GM12878 (cell line): ENCODE measurements at regions not wholly inside any gene's neighbourhood (a gene's known extent, or its start where the extent isn't known, plus 50 kb on each side); places are given as distances from the start of the nearest gene placed in this dataset.

Experiments used
- ATAC-seq: fragments of 200-7000 bp; cut with Tn5 transposase; 3 replicates; pipeline ENCODE4 v1.9.1; 2020; ENCODE audit warnings: mild to moderate bottlenecking, moderate library complexity
- BruUV-seq: library from RNA; stranded (reverse); fragments of 400-500 nt; replicated peaks from 2 replicates; lab custom pipeline; 2021; lab: Mats Ljungman, UMichigan
- CTCF ChIA-PET: fragments of 300-600 bp; sonication (Branson Sonifier 250); formaldehyde crosslinking; extraction: SDS; loops from one replicate; lab custom pipeline; 2021; ENCODE audit warnings: inconsistent platforms; lab: Yijun Ruan, JAX
- POLR2A ChIA-PET: fragments of 350-600 bp; formaldehyde crosslinking; extraction: SDS; loops from one replicate; lab custom pipeline; 2021; ENCODE audit warnings: inconsistent platforms; lab: Charles Lee
- RAD21 ChIA-PET: fragments of 300-600 bp; sonication (Branson Sonifier 250); formaldehyde crosslinking; loops from one replicate; lab custom pipeline; 2023; ENCODE audit warnings: antibody characterized with exemption; ENCODE audit not compliant: unreplicated experiment; lab: Charles Lee
- SMC1A ChIA-PET: fragments of 300-600 bp; sonication (Branson Sonifier 250); formaldehyde crosslinking; loops from one replicate; lab custom pipeline; 2023; ENCODE audit not compliant: unreplicated experiment, uncharacterized antibody; lab: Charles Lee
- DNase-seq: peaks from one replicate; pipeline ENCODE4 v3.0.0-alpha.2; 2011; ENCODE audit warnings: low read depth, low spot score
- FAIRE-seq: peaks from 3 replicates; lab custom pipeline; 2011; peaks lifted over from hg19 to GRCh38; lab: Jason Lieb, UNC
- H2AFZ ChIP-seq: 2 replicates; pipeline ENCODE4 v1.6.0; 2011; ENCODE audit warnings: low read depth, low read length, control low read depth; ENCODE audit not compliant: control insufficient read depth
- H3K27ac ChIP-seq: 2 replicates; pipeline ENCODE4 v1.5.1; 2011; ENCODE audit warnings: control low read depth; ENCODE audit not compliant: control insufficient read depth, insufficient read depth
- H3K27me3 ChIP-seq, 2 experiments: replicated peaks in 1 of 2; 2 replicates each; pipeline versions ENCODE4 v1.6.0 to v1.6.1; 2011; ENCODE audit warnings: low read length in 1 of 2; ENCODE audit not compliant: control insufficient read depth in 2 of 2, insufficient read depth in 2 of 2
- H3K36me3 ChIP-seq, 2 experiments: 2 replicates each; pipeline ENCODE4 v1.5.1; 2011; ENCODE audit warnings: low read length in 1 of 2; ENCODE audit not compliant: control insufficient read depth in 2 of 2, insufficient read depth in 2 of 2
- H3K4me1 ChIP-seq: 2 replicates; pipeline ENCODE4 v1.6.1; 2011; ENCODE audit warnings: mild to moderate bottlenecking, low read length, moderate library complexity, mixed read lengths; ENCODE audit not compliant: control insufficient read depth, insufficient read depth
- H3K4me2 ChIP-seq: 2 replicates; pipeline ENCODE4 v1.6.0; 2011; ENCODE audit warnings: control low read depth; ENCODE audit not compliant: control insufficient read depth, insufficient read depth
- H3K4me3 ChIP-seq: fragments of 200-600 bp; sonication (generic); 2 replicates; pipeline ENCODE4 v1.5.1; 2016
- H3K79me2 ChIP-seq: 2 replicates; pipeline ENCODE4 v1.6.0; 2011; ENCODE audit warnings: low read length; ENCODE audit not compliant: control insufficient read depth, insufficient read depth
- H3K9ac ChIP-seq: 2 replicates; pipeline ENCODE4 v1.8.0; 2011; ENCODE audit warnings: low read length, control low read depth, mixed read lengths; ENCODE audit not compliant: control insufficient read depth, insufficient read depth
- H3K9me3 ChIP-seq: replicated peaks from 3 replicates; pipeline ENCODE4 v1.5.1; 2011; ENCODE audit warnings: mild to moderate bottlenecking, low read length; ENCODE audit not compliant: control insufficient read depth, insufficient read depth
- H4K20me1 ChIP-seq: 2 replicates; pipeline ENCODE4 v1.6.0; 2011; ENCODE audit not compliant: control insufficient read depth, insufficient read depth
- BCLAF1 ChIP-seq: fragments of 450-650 bp; IDR thresholded peaks from 2 replicates; pipeline ENCODE4 v1.6.1; 2017; ENCODE audit warnings: antibody characterized with exemption, mild to moderate bottlenecking, moderate library complexity
- BRCA1 ChIP-seq: IDR thresholded peaks from 2 replicates; pipeline ENCODE4 v1.6.1; 2011; ENCODE audit warnings: low read depth, low read length, improper control_type of control experiment
- EGR1 ChIP-seq, 2 experiments: IDR thresholded peaks; 1 replicate in 1 of 2; 2 replicates in 1 of 2; pipeline ENCODE4 v1.6.1; 2011 to 2012; ENCODE audit warnings: low read depth in 2 of 2, low read length in 2 of 2, borderline replicate concordance in 1 of 2, mild to moderate bottlenecking in 1 of 2, moderate library complexity in 1 of 2
- ETV6 ChIP-seq, 2 experiments: fragments of 450-650 bp in 1 of 2; IDR thresholded peaks in 1 of 2; conservative IDR thresholded peaks in 1 of 2; 2 replicates each; pipeline ENCODE4 v1.6.1; 2014; ENCODE audit warnings: antibody characterized with exemption in 1 of 2, borderline replicate concordance in 1 of 2, low read depth in 1 of 2, mild to moderate bottlenecking in 1 of 2, moderate library complexity in 1 of 2
- FOXM1 ChIP-seq: IDR thresholded peaks from 2 replicates; pipeline ENCODE4 v1.6.1; 2012; ENCODE audit warnings: low read depth, mild to moderate bottlenecking, inconsistent platforms, low read length, moderate library complexity
- KAT2A ChIP-seq: conservative IDR thresholded peaks from 2 replicates; pipeline ENCODE4 v1.6.1; 2011; ENCODE audit warnings: low read depth, low read length; ENCODE audit not compliant: control insufficient read depth
- NFYB ChIP-seq: IDR thresholded peaks from 2 replicates; pipeline ENCODE4 v1.6.1; 2011; ENCODE audit warnings: low read depth, mild to moderate bottlenecking, low read length, improper control_type of control experiment, moderate library complexity; ENCODE audit not compliant: insufficient read depth
- SIN3A ChIP-seq: IDR thresholded peaks from 2 replicates; pipeline ENCODE4 v1.6.1; 2012; ENCODE audit warnings: low read depth, low read length, improper control_type of control experiment
- TCF12 ChIP-seq: IDR thresholded peaks from 2 replicates; pipeline ENCODE4 v1.6.1; 2011; ENCODE audit warnings: low read depth, mild to moderate bottlenecking, low read length
- TCF3 ChIP-seq: IDR thresholded peaks from 2 replicates; pipeline ENCODE4 v1.6.1; 2012; ENCODE audit warnings: low read depth, mild to moderate bottlenecking, low read length, borderline replicate concordance; ENCODE audit not compliant: insufficient read depth
- TCF7 ChIP-seq: IDR thresholded peaks from 2 replicates; pipeline ENCODE4 v1.6.1; 2014; ENCODE audit warnings: antibody characterized with exemption, borderline replicate concordance
- USF1 ChIP-seq: IDR thresholded peaks from 2 replicates; pipeline ENCODE4 v1.6.1; 2011; ENCODE audit warnings: borderline replicate concordance, low read depth, mild to moderate bottlenecking, moderate library complexity, mixed read lengths, low read length; ENCODE audit not compliant: insufficient read depth; ENCODE audit errors: extremely low read length
- WGBS: methylation state at CpG from one replicate; pipeline ENCODE4 v1.1.6; 2016; ENCODE audit warnings: low lambda C conversion rate; ENCODE audit not compliant: insufficient replicate concordance, insufficient coverage; ENCODE audit errors: missing lambda C conversion rate; 5-methylcytosine and 5-hydroxymethylcytosine counted together
- in situ Hi-C: fragments of 300-500 bp; cut with MboI; formaldehyde crosslinking; loops from 9 replicates; pipeline ENCODE4 v1.14.3; 2018; ENCODE audit warnings: mixed read lengths
- intact Hi-C: fragments of 100-400 bp; cut with micrococcal nuclease; formaldehyde crosslinking; loops from one replicate; pipeline ENCODE4 v1.14.2; 2022; ENCODE audit not compliant: unreplicated experiment
- TF ChIP-seq, protein P1 (sequence below): fragments of 450-650 bp; IDR thresholded peaks from 2 replicates; pipeline ENCODE4 v1.6.1; 2017; ENCODE audit warnings: mild to moderate bottlenecking, low read depth, inconsistent platforms; ENCODE audit not compliant: poor library complexity, severe bottlenecking

GRCh38 chr6:113050979-113051378, 703.8 kb downstream of the RFPL4B start:
- H3K4me3 ChIP-seq = no peak overlapping the region
- no peak overlapping the region for H3K4me2 ChIP-seq
- SMC1A ChIA-PET = no interaction called here
- H3K9me3 ChIP-seq = no peaks in the 10 kb centered on the region
- no peak overlapping the region for H3K27ac ChIP-seq
- H3K4me1 ChIP-seq = no peaks in the 10 kb centered on the region
- no peaks in the 10 kb centered on the region for H3K79me2 ChIP-seq
- RAD21 ChIA-PET = no interaction called here
- intact Hi-C loops (no loop called here), in situ Hi-C loops (no loop called here)
- no peak overlapping the region for H3K9ac ChIP-seq
- no peak overlapping the region for H2AFZ ChIP-seq
- no TSS peak for BruUV-seq
- WGBS = 48% methylated on average over 5 of the region's 5 CpGs
- FAIRE-seq (no peak), ATAC-seq (no peak), DNase-seq (no peak)
- H3K27me3 ChIP-seq = no peaks in the 10 kb centered on the region; a peak in 2 of 4 replicates
- no peaks in the 10 kb centered on the region for H3K36me3 ChIP-seq
- POLR2A ChIA-PET = no interaction called here
- CTCF ChIA-PET = no interaction called here
- no peaks in the 10 kb centered on the region for H4K20me1 ChIP-seq
- TF ChIP-seq, protein P1, sequence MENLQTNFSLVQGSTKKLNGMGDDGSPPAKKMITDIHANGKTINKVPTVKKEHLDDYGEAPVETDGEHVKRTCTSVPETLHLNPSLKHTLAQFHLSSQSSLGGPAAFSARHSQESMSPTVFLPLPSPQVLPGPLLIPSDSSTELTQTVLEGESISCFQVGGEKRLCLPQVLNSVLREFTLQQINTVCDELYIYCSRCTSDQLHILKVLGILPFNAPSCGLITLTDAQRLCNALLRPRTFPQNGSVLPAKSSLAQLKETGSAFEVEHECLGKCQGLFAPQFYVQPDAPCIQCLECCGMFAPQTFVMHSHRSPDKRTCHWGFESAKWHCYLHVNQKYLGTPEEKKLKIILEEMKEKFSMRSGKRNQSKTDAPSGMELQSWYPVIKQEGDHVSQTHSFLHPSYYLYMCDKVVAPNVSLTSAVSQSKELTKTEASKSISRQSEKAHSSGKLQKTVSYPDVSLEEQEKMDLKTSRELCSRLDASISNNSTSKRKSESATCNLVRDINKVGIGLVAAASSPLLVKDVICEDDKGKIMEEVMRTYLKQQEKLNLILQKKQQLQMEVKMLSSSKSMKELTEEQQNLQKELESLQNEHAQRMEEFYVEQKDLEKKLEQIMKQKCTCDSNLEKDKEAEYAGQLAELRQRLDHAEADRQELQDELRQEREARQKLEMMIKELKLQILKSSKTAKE = no peak
- TF ChIP-seq BRCA1 (no peak), TCF7 (no peak), FOXM1 (no peak), NFYB (no peak), SIN3A (no peak), TCF3 (no peak), BCLAF1 (no peak), EGR1 (IDR thresholded peaks at IDR 0.05; ENCODE audit: borderline replicate concordance in 1 of 2, low read depth in 2 of 2, low read length in 2 of 2) (no peak), KAT2A (no peak), TCF12 (no peak), ETV6 (conservative IDR thresholded peaks at IDR 0.05 in 1 of 2, IDR thresholded peaks at IDR 0.05 in 1 of 2; ENCODE audit: borderline replicate concordance in 1 of 2, low read depth in 1 of 2) (no peak), USF1 (no peak)
